NCI-H146 treated with DMSO at 0.1 percent for 48 hours (cell line): ENCODE measurements at regions not wholly inside any gene's neighbourhood (a gene's known extent, or its start where the extent isn't known, plus 50 kb on each side); places are given as distances from the start of the nearest gene placed in this dataset.

ENCODE experiments used
- DNase-seq: peaks from one replicate; lab custom pipeline; 2025; ENCODE audit not compliant: unreplicated experiment; lab: John Stamatoyannopoulos, UW

DNA sequence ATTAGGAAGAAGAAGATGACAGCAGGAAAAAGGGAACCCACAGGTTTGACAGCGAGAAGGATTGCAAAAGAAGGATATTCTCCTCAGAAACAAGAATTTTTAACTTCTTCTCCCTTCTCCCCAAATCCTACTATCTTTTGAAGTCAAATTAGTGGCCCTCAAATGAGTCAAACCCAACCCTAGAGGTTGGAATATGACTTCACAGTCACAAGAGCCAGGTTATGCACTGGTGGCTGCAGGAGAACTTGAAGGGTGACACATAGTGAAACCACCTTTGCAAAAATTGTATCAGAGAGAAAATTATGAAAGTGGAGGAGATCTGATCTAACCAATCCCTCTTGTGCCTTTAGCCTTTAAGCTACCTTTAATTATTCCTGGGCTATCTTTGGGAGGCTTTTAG lies 386.2 kb upstream of the CCDC196 start:
- DNase-seq: no peak

DNA sequence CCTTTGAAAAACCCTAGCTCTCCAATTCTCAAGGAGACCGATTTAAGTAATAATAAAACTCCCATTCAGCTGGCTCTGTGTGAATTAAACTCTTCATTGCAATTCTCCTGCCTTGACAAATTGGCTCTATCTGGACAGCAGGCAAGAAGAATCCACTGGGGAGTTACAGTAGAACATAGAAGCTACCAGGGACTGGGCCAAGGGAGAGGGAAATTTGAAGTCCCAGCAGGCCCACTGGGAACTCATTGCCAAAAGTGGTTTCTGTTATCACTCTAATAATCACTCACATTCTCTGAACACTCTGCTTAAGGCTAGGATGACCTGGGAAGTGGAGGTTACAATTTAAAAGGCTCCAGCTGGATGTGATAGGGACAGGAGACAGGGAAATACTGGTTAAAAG lies 384.5 kb upstream of the CCDC196 start:
- no peak for DNase-seq

- DNase-seq: no peak
Measured at GRCh38 chr14:66104486-66104885, 381.7 kb upstream of the CCDC196 start.

- no peak for DNase-seq
Measured at GRCh38 chr14:66105815-66106214, 380.4 kb upstream of the CCDC196 start.

DNA sequence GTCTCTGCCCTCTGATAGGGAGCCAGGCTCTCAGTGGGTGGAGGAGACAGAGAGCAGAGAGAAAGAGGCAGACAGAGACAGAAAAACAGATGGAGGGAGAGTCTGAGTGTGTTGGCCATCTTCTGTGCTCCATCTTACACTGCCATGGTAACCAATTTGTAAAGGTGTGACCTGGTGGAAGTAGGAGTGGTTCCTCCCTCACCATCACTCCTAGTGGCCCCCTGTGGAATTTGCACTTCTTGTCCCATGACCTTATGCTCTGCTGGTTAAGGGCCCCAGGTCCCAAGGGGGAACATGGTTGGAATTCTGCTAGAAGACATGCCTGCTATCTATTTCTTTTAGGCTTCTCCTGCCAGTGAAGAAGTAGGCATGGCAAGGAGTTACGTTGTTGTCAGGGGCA lies 376.7 kb upstream of the CCDC196 start:
- no peak for DNase-seq

DNA sequence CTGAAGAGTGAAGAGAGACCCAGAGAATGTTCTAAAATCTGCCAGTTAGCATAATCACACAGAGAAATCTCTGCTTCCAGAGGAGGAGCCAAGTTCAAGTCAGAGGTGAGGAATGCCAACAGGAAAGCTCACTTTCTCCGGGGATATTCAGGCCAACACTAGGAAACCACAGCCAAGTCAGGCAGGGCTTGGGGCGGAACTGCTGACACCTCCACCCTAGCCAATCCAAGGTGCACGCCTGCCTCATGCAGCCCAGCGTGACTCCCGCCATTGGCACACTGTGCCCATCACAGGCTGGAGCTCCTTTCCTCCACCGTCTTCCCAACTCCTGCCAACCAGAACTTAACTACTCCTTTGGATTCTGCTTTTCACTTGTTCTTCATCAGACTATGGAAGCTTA lies 374.3 kb upstream of the CCDC196 start:
- DNase-seq: no peak

- DNase-seq: no peak
Measured at GRCh38 chr14:66114071-66114470, 372.1 kb upstream of the CCDC196 start.

- DNase-seq: no peak
Measured at GRCh38 chr14:66115740-66116502, 370.2 kb upstream of the CCDC196 start.

DNA sequence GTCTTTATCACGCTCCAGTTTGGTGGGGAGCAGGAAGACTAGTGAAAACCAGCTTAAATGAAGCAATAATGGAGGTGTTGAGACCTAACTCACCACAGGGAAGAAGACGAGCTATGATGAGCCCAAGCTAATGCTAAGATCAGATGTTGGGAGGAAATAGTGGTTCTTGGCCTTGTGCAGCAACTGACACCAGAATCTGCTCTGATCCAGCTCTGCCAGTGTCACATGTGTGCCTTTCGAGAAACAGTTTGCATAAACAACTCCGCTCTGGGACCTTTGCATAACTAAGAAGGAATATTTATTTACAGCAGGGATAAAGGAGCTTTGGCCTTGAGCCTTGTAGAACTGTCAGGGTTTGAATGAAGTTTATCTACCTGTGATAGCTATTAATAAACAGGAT lies 369.4 kb upstream of the CCDC196 start:
- no peak for DNase-seq

DNA sequence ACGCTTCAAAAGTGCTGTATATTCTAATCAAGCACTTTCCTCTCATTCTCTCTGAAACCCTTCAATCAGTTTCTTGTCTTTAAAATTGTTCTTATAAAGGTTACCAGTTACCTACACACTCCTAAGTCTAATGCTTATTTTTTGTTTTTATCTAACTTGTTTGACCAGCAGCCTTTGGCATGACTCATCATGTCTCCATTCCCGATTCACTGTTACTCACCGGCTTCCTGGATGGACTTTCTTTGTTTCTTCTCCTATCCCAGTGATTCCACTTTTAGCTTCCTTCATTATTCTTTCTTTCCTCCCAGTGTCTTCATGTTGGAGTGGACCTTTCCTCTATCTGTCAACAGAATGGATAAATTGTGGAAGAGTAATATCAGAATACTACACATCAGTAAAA lies 368.6 kb upstream of the CCDC196 start:
- DNase-seq: no peak

DNA sequence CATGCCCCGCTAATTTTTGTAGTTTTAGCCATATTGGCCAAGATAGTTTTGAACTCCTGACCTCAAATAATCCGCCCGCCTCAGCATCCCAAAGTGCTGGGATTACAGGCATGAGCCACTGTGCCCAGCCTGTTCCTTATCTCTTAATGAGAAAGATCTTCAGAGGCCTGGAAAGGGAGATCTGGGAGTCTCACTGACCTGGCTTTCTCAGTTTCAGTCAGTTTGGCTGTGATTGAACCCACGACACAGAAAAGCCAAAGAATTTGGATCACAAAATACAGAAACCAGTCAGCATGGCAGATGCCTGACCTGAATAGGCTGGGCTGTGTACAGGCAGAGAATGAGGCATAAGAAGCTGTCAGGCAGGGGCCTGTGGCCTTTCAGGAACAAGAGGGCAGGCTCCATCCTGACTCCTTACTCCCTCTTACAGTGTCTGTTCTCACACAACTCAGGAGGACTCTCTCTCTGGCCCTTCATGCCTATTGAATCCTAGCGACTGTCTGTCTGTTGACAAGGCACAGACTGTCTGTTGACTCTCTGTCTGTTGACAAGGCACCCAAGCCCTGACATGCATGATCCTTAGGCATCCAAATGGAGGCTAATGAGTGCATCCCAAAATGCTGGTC lies 366.5 kb upstream of the CCDC196 start:
- no peak for DNase-seq

- DNase-seq: no peak
Measured at GRCh38 chr14:66120402-66120801, 365.8 kb upstream of the CCDC196 start.

GRCh38 chr14:66121859-66122258 lies 364.3 kb upstream of the CCDC196 start:
- DNase-seq: no peak

DNA sequence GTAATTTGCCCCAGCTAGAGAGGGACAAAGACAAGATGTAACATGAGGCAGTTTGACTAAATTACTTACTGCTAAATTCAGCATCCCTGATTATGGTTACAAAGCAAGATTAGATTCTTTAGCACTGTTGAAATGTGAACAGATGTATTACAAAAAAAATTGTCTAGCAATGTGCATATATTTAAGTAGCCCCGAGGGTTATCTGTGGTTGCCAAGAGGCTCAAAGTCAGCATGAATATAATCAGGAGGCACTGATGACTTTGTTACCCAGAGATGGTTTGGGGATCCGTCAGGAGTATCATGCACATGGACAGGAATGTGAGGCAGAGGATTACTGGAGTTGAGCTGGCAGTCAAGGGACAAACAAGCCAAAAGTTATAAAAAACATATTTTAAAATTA lies 356.9 kb upstream of the CCDC196 start:
- no peak for DNase-seq

- no peak for DNase-seq
Measured at GRCh38 chr14:66131111-66131510, 355.1 kb upstream of the CCDC196 start.

DNA sequence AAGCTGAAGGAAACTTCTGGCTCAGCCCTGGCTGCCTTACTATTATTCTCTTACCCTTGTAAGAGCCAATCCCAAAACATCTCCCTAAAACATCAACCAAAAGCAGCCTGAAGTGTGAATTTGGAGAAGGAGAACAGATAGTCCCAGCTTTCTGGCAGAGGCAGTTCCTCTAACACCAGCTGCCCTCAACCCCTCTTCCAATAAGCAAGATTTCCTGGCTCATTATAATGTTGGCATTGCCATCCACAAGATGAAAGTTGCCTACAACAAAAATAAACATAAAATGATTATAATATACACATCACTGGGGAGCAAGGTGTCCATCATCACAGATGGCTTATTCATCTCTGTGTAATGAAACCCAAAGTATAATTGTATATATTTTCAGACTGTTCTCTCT lies 352.5 kb upstream of the CCDC196 start:
- no peak for DNase-seq

DNA sequence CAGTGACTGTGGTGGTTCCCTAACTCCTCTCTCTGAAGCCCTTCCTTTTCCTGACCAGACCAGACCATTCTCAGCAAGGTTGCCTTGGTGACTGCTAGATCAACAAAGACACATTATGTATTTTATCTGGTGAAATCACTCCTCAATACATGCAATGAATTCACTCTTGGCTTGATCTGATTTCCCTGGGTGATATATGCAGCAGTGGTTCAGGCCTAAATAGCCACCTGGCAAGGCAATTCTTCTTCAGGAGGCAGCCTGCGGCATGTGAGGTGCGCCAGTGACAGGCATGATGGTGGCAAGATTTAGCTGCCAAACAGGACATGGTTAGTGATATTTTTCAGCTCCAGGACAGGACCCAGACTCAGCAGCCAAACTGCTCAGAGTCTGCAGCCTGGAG lies 350.3 kb upstream of the CCDC196 start:
- peak; percentile 28 for DNase-seq

GRCh38 chr14:66137081-66137480 lies 349.1 kb upstream of the CCDC196 start:
- DNase-seq: no peak

GRCh38 chr14:66139432-66139831 lies 346.7 kb upstream of the CCDC196 start:
- DNase-seq: no peak

- DNase-seq: no peak
Measured at GRCh38 chr14:66140213-66140918, 345.8 kb upstream of the CCDC196 start.

DNA sequence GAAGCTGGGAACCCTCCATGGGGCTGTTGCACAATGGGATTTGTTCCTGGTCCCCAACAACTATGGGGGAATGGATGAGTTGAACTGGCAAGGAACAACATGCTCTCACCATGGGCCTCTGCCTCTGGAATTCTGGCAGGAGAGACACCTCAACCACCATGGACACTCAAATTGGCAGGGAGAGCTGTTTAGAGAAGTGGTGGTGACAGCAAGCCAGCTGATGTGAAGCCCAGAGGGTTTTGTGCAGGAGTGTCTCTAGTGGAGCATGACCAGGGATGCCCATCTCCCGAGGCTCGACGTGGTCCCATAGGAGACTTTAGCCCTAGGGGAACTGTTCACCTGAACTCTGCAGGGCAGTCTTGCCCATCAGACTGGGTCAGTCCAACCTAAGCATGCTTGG lies 345.2 kb upstream of the CCDC196 start:
- no peak for DNase-seq

- DNase-seq: no peak
Measured at GRCh38 chr14:66141733-66142132, 344.4 kb upstream of the CCDC196 start.
